Activated CD8-positive, alpha-beta memory T cell treated with anti-CD3 and anti-CD28 coated beads for 24 hours (primary cell): ENCODE measurements at regions not wholly inside any gene's neighbourhood (a gene's known extent, or its start where the extent isn't known, plus 50 kb on each side); places are given as distances from the start of the nearest gene placed in this dataset.
"Not testable (repeated sequence)": the region's sequence is repeated elsewhere in the genome, so short reads cannot be mapped to it uniquely, and the experiment has no call there.

Source experiments
- DNase-seq: peaks from one replicate; pipeline ENCODE4 v3.0.0-alpha.2; 2020

- no peak for DNase-seq
These were observed 339.3 kb upstream of the NUDT12 start for GRCh38 chr5:103901885-103902284.

GRCh38 chr5:103896593-103896992, 334.0 kb upstream of the NUDT12 start:
- no peak for DNase-seq

- no peak for DNase-seq
These were observed 333.1 kb upstream of the NUDT12 start for GRCh38 chr5:103895738-103896137.

- DNase-seq: no peak
These were observed 332.3 kb upstream of the NUDT12 start for GRCh38 chr5:103894882-103895281.

- DNase-seq: no peak
These were observed 328.6 kb upstream of the NUDT12 start for GRCh38 chr5:103891151-103891550.

- no peak for DNase-seq
These were observed 327.7 kb upstream of the NUDT12 start for GRCh38 chr5:103890313-103890712.

- no peak for DNase-seq
These were observed 327.1 kb upstream of the NUDT12 start for GRCh38 chr5:103889500-103890209.

GRCh38 chr5:103886826-103887225, 324.2 kb upstream of the NUDT12 start:
- no peak for DNase-seq

- no peak for DNase-seq
These were observed 320.6 kb upstream of the NUDT12 start for GRCh38 chr5:103883143-103883542.

GRCh38 chr5:103881560-103881959, 319.0 kb upstream of the NUDT12 start:
- no peak for DNase-seq

- DNase-seq: no peak
These were observed 305.4 kb upstream of the NUDT12 start for GRCh38 chr5:103867857-103868598.

GRCh38 chr5:103866169-103866568, 303.6 kb upstream of the NUDT12 start:
- DNase-seq: no peak

GRCh38 chr5:103862398-103862797, 299.8 kb upstream of the NUDT12 start:
- DNase-seq: no peak

- DNase-seq: no peak
These were observed 297.7 kb upstream of the NUDT12 start for GRCh38 chr5:103860327-103860726.

GRCh38 chr5:103858367-103858766, 295.8 kb upstream of the NUDT12 start:
- not testable (repeated sequence) for DNase-seq

GRCh38 chr5:103851091-103851490, 288.5 kb upstream of the NUDT12 start:
- DNase-seq: no peak

GRCh38 chr5:103849934-103850333, 287.3 kb upstream of the NUDT12 start:
- DNase-seq: no peak

- no peak for DNase-seq
These were observed 284.5 kb upstream of the NUDT12 start for GRCh38 chr5:103847060-103847459.

- no peak for DNase-seq
These were observed 280.3 kb upstream of the NUDT12 start for GRCh38 chr5:103842936-103843335.

GRCh38 chr5:103840600-103840999, 278.0 kb upstream of the NUDT12 start:
- DNase-seq: no peak

GRCh38 chr5:103834216-103834615, 271.6 kb upstream of the NUDT12 start:
- DNase-seq: no peak

- no peak for DNase-seq
These were observed 267.0 kb upstream of the NUDT12 start for GRCh38 chr5:103829585-103829984.

- DNase-seq: no peak
These were observed 265.4 kb upstream of the NUDT12 start for GRCh38 chr5:103827976-103828375.

- no peak for DNase-seq
These were observed 258.8 kb upstream of the NUDT12 start for GRCh38 chr5:103821361-103821760.
